HK-2 (cell line): ENCODE measurements at regions not wholly inside any gene's neighbourhood (a gene's known extent, or its start where the extent isn't known, plus 50 kb on each side); places are given as distances from the start of the nearest gene placed in this dataset.

ENCODE experiments used
- DNase-seq: peaks from one replicate; pipeline ENCODE4 v3.0.0-alpha.2; 2018; ENCODE audit not compliant: unreplicated experiment

DNA sequence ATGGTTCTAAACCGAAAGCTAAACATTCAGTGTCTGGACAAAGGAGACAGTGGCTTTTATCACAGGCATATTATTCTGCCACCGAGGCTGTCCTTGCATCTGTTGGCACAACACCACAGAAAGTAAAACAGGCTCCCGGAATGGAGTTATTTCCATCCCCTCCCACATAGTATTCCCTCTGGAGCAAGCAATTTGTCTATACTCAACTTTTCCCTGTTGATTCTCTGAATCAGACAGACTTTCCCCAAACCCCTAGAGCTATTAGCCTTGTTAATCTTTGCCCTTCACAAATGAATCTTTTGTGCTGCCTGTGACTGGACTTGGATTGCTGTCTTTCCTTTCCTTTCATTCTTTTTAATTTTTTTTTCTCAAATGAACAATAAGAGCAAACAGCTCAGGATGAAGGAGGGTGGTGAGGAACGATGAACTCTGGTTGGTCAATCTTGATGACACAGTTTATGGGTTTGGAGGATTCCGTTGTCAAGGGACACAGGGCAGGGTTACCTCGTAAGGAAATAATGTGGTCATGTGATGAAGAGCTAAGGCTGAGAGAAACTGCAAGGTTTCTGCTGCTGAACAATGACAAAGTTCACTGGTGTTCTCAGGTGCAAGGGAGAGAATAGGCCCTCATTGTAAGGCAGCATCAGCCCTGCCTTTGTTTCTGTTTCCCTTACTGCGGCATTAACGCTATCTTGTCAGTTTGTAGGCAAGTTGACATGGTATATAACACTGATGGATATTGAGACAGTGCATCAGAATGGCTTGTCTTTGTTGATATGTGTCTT is 275.0 kb upstream of the BMP2 start:
- DNase-seq: peak; percentile 9

DNA sequence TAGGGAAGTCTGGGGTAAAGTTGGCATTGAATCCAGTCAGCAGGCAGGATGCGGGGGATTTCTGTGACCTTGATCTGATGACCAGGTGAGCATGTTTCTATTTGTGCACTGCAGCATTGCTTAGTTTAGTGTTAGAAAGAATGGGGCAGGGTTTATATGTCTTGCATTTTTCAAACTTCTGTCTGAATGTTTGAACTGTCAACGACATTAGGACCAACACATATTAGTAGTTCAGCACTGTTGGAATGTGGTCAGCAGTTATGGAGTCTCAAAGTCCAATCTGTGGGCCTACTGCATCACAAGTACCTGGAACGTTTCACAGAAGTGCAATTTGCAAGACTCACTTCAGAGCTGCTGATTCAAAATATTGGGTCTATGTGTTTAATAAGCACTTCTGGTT is 276.6 kb upstream of the BMP2 start:
- DNase-seq: no peak

DNA sequence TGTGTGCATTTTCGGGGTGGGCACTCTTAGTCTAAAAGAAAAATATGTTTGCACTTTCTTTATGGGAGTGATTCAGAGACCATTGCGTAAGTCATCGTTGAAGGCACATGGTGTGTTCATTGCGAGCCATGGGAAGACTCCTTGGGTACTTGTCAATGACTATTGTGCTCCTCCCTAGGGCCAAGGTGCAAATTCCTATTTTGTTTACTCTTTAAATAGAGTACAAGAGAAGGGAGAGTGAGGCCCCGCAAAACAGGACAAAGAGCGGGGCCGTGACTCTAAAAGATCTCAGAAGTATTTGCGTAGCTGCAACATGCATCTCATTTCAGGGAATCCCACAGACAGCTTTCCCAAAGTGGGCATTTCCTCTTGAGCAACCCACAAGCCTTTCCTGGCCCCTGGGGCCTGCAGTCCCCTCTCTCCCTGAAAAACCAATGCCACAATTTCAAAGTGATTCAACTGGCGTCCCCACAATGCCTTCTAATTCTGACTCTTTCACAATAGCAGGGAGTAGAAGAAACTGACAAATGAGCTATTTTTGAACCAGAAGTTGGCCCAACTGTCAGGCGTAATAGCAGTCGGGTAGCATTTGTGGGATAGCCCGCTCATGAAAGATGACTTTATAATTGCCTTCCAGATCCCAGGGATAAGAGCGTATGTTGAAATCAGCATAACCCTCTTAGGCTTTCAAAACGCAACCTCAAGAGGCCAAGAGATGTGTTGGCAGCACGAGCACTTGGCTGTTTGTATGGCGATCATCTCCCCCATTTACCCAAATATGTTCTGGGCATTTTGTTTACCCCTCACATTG is 277.9 kb upstream of the BMP2 start:
- DNase-seq: no peak

GRCh38 chr20:6485351-6485750 is 282.1 kb upstream of the BMP2 start:
- DNase-seq: no peak

DNA sequence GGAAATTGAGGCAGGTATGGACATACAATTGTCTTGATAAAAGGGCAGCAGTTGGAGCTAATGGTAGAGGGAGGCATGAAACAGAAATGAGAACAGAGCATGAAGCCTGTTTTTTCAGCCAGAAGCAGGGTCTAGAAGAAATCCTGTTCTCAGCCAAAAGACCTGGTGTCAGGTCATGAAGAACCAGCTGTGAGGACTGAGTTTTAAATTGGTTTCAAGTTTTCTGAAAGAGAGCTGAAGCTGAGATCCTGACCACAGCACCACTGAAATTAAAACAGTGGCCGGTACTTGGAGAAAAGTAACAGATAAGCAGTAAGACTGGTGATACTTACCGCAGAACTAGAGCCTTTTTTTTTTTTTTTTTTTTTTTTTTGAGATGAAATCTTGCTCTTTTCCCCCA is 283.8 kb upstream of the BMP2 start:
- DNase-seq: no peak

DNA sequence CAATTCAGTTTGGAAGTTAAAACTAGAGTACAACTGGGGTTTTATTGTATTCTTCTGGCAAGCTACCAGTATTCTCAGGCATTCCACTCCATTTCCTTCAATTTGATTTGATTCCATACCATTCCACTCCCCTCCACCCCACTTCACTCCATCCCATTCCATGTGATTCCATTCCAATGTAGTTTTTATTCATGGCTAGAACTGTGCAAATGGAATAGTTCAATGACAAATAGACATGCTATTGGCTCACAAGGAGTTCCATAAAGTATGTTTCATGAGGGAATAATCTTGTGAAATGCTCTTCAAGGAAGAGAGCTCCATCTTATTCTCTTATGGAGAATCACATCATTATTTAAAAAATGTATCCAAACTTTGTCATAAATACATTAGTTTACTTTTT is 285.0 kb upstream of the BMP2 start:
- DNase-seq: no peak

DNA sequence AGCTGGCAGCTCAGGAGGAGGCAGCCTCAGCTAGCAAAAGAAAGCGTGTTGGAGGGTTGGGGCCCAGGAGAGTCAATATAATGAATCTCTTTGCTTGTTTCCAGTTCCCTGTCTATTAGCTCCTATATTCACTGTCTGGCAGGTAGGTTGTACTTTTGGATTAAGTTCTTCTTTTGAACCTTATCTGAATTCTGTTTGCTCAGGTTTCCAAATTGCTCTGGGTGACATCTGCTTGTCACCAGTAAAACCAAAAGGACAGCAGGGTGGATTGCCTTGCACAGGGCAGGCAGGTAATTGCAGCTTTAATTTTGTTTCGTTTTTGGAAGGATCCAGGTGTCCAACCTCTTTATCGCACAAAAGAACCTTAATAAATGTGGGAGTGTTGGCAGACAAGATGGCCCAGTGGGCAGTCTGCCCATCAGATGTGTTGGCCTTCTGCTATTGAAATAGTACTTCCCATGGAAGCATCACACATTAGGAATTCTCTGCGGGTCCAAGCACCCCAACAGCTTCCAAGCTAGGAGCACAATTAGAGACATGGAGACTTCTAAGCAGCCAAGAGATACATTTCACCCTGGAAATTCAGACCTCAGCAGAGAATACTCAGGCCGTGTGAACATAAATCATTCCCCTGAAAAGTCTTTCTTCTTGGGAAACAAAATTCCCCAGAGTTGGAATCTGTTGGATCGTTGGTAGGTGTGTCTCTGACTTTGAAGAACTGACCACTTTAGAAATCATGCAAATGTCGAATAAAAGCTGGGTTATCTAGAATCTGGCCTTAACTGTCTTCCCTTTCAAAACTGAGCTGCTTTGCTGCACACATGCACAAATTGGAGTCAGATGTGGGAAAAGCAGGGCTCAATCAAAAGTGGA is 286.9 kb upstream of the BMP2 start:
- no peak for DNase-seq

DNA sequence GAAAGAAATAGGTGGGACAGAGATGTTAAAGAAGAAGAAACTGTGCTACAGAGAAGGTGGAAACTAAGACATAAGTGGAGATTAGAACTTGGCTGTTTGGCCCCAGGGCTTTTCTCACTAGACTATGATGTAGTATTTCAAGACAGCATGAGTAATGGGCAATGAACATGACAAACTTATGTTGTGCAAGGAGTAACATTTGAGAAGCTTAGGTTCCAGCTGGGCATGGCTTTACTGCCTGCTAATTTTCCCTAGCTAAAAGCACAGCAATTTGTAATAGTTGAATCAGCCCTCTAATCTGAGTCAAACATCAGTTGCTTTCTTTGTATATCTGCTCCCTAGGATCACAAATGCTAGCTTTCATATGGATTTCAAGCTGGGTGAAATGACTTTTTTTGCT is 294.3 kb upstream of the BMP2 start:
- DNase-seq: no peak

- DNase-seq: no peak
Observed at GRCh38 chr20:6471871-6472270, 295.6 kb upstream of the BMP2 start.

DNA sequence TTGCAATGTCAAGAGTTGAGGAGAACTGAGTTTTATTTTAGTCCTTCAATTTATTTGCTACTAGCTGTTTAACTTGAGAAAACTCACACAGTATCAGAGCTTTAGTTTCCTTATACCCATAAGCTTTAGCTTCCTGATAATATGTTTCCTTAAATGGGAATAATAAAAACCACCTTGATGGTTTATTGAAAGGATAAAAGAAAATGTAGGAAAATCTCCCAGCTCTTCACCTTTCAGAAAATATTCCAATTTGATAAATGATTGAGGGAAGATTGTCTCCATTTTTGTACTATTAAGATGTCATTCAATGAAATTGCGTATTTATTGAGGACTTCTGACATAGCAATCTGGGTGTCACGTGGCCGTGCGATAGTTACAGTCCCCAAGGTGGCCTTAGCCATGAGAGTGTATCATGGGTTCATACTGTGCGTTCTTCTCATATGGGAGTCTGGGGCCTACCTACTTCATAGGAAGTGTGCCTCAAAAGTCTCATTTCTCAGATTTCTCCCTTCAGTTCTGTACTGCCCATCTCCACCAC is 296.3 kb upstream of the BMP2 start:
- DNase-seq: no peak

GRCh38 chr20:6469695-6470094 is 297.8 kb upstream of the BMP2 start:
- DNase-seq: no peak

- DNase-seq: no peak
Observed at GRCh38 chr20:6468423-6469116, 298.9 kb upstream of the BMP2 start.

DNA sequence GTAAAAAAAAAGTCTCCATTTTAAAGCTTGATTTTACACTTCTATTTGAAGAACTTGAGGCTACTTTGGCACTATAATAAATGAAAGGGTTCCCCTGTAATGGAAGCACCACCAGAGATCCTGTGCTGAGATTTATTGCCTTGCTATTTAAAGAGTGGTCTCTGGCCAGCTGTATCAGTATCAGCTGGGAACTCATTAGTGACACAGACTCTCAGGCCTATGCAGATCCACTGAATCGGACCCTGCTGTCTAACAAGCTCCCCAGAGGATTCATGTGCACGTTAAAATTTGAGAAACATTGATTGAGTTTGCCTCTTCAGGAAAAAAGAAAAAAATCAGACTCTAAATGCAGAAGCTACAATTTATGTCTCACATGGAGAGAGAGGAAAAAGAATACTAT is 299.9 kb upstream of the BMP2 start:
- no peak for DNase-seq

- no peak for DNase-seq
Observed at GRCh38 chr20:6466075-6466810, 301.2 kb upstream of the BMP2 start.

DNA sequence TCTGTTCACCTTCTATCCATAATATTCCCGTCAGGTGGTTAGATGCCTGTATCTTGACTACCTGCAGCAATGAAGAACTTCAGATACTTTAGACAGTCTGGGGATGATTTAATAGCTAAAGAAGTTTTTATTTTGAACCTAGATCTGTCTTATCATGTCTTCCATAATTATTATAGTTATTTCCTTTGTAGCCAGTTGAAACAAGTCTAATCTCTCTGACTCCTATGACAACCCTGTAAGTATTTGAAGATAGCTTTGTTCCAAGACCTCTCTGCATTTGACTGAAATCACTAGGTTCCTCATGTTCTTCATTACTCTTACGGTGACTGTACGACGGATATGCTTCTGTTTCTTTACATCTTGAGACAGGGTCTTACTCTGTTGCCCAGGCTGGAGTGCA is 316.6 kb upstream of the BMP2 start:
- DNase-seq: no peak

- no peak for DNase-seq
Observed at GRCh38 chr20:6440443-6440799, 317.6 kb upstream of the FERMT1 start.

DNA sequence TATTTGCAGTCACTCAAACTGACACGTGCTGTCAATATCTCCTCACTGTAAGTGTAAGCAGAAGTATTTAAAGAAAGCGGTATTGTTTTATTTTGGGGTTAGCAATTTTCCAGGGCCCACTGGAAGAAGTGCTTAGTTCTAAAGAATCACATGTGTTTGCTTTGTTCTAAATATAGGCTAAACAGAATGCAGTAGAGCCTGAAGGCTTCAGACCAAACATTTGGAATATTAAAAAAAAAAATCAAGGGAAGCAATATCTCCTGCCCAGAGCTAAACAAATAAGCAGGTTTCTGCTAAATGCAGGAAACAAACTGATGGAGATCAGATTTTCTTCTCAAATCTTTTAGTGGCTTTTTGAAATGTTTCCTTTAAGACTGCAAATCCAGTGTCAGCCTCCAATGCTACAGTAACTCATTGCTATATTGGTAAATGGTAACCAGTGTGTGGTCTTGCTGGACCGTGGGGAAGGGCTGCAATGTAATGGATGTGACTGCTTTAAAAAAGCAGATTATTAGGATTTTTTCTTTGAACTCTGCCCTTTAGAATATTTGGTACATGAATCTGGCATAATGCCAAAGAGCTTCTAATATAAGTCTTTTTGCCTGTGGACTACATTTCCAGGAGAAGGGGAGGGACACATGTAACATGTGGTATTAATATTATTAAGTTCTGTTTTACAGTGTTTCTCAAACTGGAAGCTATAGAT is 317.1 kb upstream of the FERMT1 start:
- DNase-seq: no peak

- no peak for DNase-seq
Observed at GRCh38 chr20:6434131-6434530, 311.3 kb upstream of the FERMT1 start.

- DNase-seq: no peak
Observed at GRCh38 chr20:6430381-6430780, 307.6 kb upstream of the FERMT1 start.

DNA sequence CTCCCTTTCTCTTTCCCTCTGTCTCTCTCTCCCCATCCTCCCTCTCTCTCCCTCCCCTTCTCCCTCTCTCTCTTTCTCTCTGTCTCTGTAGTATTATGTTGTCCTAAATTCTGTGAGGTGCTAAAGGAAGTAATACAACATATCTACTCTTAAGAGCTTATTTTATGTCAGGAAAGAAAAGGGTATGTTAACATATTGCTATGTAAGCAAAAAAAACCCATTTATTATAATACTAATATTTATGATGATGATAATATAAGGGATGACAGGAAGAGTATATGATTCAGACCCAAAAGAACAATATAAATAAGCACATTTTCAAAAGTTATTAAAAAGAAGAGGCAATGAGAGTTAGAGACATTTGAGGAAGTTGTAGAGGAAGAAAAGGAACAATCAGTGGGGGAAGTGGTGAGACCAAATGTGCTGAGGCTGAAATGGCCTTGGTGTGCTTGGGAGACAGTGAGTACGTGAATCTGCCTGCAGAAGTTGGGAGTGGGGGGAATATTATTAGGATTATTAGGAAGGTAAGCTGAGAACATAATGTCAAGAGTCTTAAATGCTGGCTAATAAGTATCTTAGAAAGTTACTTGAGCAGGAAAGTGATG is 303.6 kb upstream of the FERMT1 start:
- DNase-seq: no peak
